Stomach (tissue), 8 donors: ENCODE measurements at regions not wholly inside any gene's neighbourhood (a gene's known extent, or its start where the extent isn't known, plus 50 kb on each side); places are given as distances from the start of the nearest gene placed in this dataset.

Experiments used
- DNase-seq, 2 donors: peaks; one replicate each; pipeline versions ENCODE4 v3.0.0 to v3.0.0-alpha.2; 2013 to 2019
- H3K27ac ChIP-seq, 5 donors: fragments of 200-600 bp in 4 of 5; sonication (generic) in 4 of 5; one replicate each; pipeline ENCODE4 v1.5.1; 2013 to 2019; ENCODE audit warnings: mild to moderate bottlenecking in 1 of 5, moderate library complexity in 1 of 5
- H3K27me3 ChIP-seq, 3 donors: fragments of 200-600 bp; sonication (generic); one replicate each; pipeline ENCODE4 v1.5.1; 2017 to 2019; ENCODE audit warnings: mixed run types in 1 of 3
- H3K36me3 ChIP-seq, 4 donors: fragments of 200-600 bp; sonication (generic); 1 replicate in 3 of 4; 2 replicates in 1 of 4; pipeline ENCODE4 v1.5.1; 2016 to 2019
- H3K4me1 ChIP-seq, 4 donors: fragments of 200-600 bp; sonication (generic); one replicate each; pipeline ENCODE4 v1.5.1; 2016 to 2019
- H3K4me3 ChIP-seq, 4 donors: fragments of 200-600 bp; sonication (generic) in 3 of 4; one replicate each; pipeline ENCODE4 v1.5.1; 2016 to 2019; ENCODE audit warnings: mild to moderate bottlenecking in 1 of 4
- H3K9me3 ChIP-seq, 4 donors: fragments of 200-600 bp; sonication (generic); one replicate each; pipeline ENCODE4 v1.5.1; 2016 to 2019
- EP300 ChIP-seq: sonication (generic); formaldehyde crosslinking; IDR thresholded peaks from one replicate; pipeline ENCODE4 v1.6.1; 2017; ENCODE audit warnings: antibody characterized with exemption
- POLR2A ChIP-seq, 4 donors: fragments of 450-650 bp; IDR thresholded peaks; one replicate each; pipeline ENCODE4 v1.6.1; 2016; ENCODE audit warnings: antibody characterized with exemption in 4 of 4, control low read depth in 2 of 4, mild to moderate bottlenecking in 1 of 4, moderate library complexity in 1 of 4
- POLR2AphosphoS5 ChIP-seq, 3 donors: sonication (generic); formaldehyde crosslinking; IDR thresholded peaks; one replicate each; pipeline ENCODE4 v1.6.1; 2016; ENCODE audit warnings: antibody characterized with exemption in 3 of 3
- WGBS, 5 donors: extraction: QIAGEN DNeasy Blood & Tissue Kit in 3 of 5; methylation state at CpG; one replicate each; pipeline versions ENCODE4 v1.1.5 to v1.1.7; 2013 to 2018; 5-methylcytosine and 5-hydroxymethylcytosine counted together
- intact Hi-C: fragments of 100-400 bp; cut with DNase I; formaldehyde crosslinking; loops from one replicate; pipeline ENCODE4 v1.15.1; 2023; ENCODE audit warnings: low total_unique reads
- TF ChIP-seq, protein P1 (sequence below), 7 experiments: fragments of 450-650 bp in 4 of 7; fragments of 200-600 bp in 3 of 7; sonication (generic) in 3 of 7; IDR thresholded peaks; one replicate each; pipeline ENCODE4 v1.5.1; 2016 to 2019; ENCODE audit warnings: antibody characterized with exemption in 7 of 7, control low read depth in 2 of 7, mild to moderate bottlenecking in 1 of 7
- donor health status: healthy with polysubstance abuse.
- donor health status: Bipolar disorder and iron deficiency.
- donor health status: healthy.

DNA sequence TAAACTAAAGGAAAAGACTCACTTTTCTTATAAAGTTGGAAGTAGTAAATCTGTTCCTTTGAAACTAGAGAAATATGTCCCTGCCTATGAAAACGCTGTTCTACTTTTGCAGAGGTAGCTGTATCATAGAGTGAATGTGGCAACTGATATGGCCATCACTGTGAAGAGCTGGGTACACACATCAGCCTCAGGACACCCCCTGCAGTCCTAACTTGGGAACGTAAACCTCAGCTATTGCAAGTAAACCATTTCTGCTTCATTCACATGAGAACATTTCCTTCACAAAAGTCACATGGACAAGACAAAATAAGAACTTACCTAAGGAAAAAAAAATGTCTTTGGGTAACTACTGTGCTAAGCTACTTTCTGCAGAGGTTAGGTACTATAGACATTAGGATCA lies 233.3 kb upstream of the PPFIA2 start:
- TF ChIP-seq POLR2A (IDR thresholded peaks at IDR 0.05), result no peak
- TF ChIP-seq POLR2AphosphoS5 (IDR thresholded peaks at IDR 0.05), result no peak
- no peak for TF ChIP-seq EP300
- TF ChIP-seq, protein P1, sequence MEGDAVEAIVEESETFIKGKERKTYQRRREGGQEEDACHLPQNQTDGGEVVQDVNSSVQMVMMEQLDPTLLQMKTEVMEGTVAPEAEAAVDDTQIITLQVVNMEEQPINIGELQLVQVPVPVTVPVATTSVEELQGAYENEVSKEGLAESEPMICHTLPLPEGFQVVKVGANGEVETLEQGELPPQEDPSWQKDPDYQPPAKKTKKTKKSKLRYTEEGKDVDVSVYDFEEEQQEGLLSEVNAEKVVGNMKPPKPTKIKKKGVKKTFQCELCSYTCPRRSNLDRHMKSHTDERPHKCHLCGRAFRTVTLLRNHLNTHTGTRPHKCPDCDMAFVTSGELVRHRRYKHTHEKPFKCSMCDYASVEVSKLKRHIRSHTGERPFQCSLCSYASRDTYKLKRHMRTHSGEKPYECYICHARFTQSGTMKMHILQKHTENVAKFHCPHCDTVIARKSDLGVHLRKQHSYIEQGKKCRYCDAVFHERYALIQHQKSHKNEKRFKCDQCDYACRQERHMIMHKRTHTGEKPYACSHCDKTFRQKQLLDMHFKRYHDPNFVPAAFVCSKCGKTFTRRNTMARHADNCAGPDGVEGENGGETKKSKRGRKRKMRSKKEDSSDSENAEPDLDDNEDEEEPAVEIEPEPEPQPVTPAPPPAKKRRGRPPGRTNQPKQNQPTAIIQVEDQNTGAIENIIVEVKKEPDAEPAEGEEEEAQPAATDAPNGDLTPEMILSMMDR (IDR thresholded peaks at IDR 0.05), result peak in 3 of 7 experiments; percentile 19 to 40 (median 28)
- 10 to 50% (median 19%) methylated on average over 2 of the region's 2 CpGs for WGBS, 5 donors
- no peak overlapping the region for H3K27ac ChIP-seq
- no peaks in the 10 kb centered on the region for H3K36me3 ChIP-seq
- peak; percentile 34 to 53 for DNase-seq
- no peak overlapping the region for H3K4me3 ChIP-seq
- intact Hi-C loops, result no loop called here
- H3K4me1 ChIP-seq, result no peaks in the 10 kb centered on the region
- H3K9me3 ChIP-seq, result no peaks in the 10 kb centered on the region
- no peaks in the 10 kb centered on the region for H3K27me3 ChIP-seq

DNA sequence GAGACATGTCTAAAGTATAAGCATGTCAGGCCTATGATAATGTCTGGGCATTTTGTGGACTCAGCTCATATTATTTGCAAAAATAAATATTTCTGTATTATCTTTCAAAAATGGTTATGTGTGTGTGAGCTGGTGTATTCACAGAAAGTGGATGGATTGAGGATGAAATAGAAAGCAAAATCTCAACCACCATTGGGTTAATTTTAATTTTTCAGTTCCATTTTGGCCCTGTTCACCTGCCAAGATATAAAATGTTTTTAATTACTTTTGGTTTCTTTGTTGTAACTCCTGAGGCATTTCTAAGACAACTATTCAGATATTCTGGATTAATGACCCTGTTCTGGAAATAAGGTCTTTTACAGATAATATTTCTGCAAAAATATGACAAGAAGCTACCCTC lies 232.7 kb upstream of the PPFIA2 start:
- intact Hi-C loops, result no loop called here
- Histone ChIP-seq H3K9me3 (no peaks in the 10 kb centered on the region), H3K27me3 (no peaks in the 10 kb centered on the region), H3K4me3 (no peak overlapping the region), H3K4me1 (no peaks in the 10 kb centered on the region), H3K27ac (no peak overlapping the region), H3K36me3 (no peaks in the 10 kb centered on the region)
- TF ChIP-seq EP300 (no peak), POLR2A (IDR thresholded peaks at IDR 0.05) (no peak), POLR2AphosphoS5 (IDR thresholded peaks at IDR 0.05) (no peak)
- TF ChIP-seq, protein P1 (IDR thresholded peaks at IDR 0.05), result no peak
- no peak for DNase-seq

DNA sequence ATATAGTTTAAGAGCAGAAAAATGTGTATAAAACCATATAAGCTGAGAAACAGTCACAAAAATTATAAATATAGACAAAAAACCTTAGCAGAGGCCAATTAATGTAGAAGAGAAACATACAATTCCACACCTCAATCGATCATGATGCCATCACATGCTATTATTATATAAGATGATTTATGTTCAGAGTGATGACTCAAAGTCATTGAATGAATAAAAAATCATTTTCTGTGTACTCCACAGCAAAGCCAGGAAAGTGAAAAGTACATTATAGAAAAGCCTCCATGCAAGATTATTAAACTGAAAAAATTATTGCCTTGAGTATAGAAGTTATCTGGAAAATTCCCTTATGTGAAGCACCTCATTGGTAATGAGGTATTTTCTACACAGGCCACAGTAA lies 229.2 kb upstream of the PPFIA2 start:
- Histone ChIP-seq H3K27me3 (no peaks in the 10 kb centered on the region), H3K36me3 (no peaks in the 10 kb centered on the region), H3K27ac (no peak overlapping the region), H3K4me3 (no peak overlapping the region), H3K4me1 (no peaks in the 10 kb centered on the region), H3K9me3 (peaks cover 0 to 2% (median 0%) of the 10 kb centered on the region in 4 donors)
- 85 to 98% (median 89%) methylated on average over 1 of the region's 1 CpG for whole genome bisulfite sequencing, 5 donors
- TF ChIP-seq POLR2A (IDR thresholded peaks at IDR 0.05) (no peak), POLR2AphosphoS5 (IDR thresholded peaks at IDR 0.05) (no peak), EP300 (no peak)
- TF ChIP-seq, protein P1 (IDR thresholded peaks at IDR 0.05), result no peak
- intact Hi-C loops, result no loop called here
- no peak for DNase-seq

DNA sequence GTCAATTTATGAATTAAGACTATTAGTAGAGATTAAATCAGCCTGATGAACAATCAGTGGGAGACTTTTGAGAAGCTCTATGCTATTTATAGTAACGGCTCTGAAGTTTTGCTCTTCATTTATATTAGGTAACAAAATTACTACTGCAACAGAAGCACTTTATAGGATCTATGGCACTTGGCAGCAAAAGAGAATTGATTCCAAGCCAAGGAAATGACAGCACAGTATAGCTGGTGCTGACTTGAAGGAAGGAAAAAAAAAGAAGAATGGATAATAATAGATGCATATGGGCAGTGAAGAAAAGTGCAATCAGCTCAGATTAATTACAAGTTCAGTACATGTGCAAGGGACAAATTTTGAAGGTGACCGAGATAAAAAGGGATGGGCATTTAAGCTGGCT lies 228.2 kb upstream of the PPFIA2 start:
- H3K36me3 ChIP-seq, result no peaks in the 10 kb centered on the region
- intact Hi-C loops, result no loop called here
- no peak for DNase-seq
- peaks cover 0 to 2% (median 0%) of the 10 kb centered on the region in 4 donors for H3K9me3 ChIP-seq
- no peaks in the 10 kb centered on the region for H3K27me3 ChIP-seq
- no peaks in the 10 kb centered on the region for H3K4me1 ChIP-seq
- no peak overlapping the region for H3K4me3 ChIP-seq
- no peak overlapping the region for H3K27ac ChIP-seq
- no peak for TF ChIP-seq POLR2A (IDR thresholded peaks at IDR 0.05)
- TF ChIP-seq POLR2AphosphoS5 (IDR thresholded peaks at IDR 0.05), result no peak
- no peak for TF ChIP-seq EP300
- TF ChIP-seq, protein P1 (IDR thresholded peaks at IDR 0.05), result no peak
- WGBS, 5 donors, result 57 to 77% (median 69%) methylated on average over 2 of the region's 2 CpGs
